B cell (primary cell): ENCODE measurements at regions not wholly inside any gene's neighbourhood (a gene's known extent, or its start where the extent isn't known, plus 50 kb on each side); places are given as distances from the start of the nearest gene placed in this dataset.

Experiments
- ATAC-seq: fragments of 200-7000 bp; cut with Tn5 transposase; one replicate; pipeline ENCODE4 v1.10.0; 2021; ENCODE audit warnings: low read depth, mild to moderate bottlenecking, moderate number of reproducible peaks, moderate library complexity
- CTCF ChIA-PET: fragments of 350-600 bp; sonication (Branson Sonifier 250); formaldehyde crosslinking; loops from one replicate; lab custom pipeline; 2021; ENCODE audit warnings: antibody characterized with exemption, inconsistent platforms; lab: Charles Lee
- POLR2A ChIA-PET: fragments of 350-600 bp; sonication (Branson Sonifier 250); formaldehyde crosslinking; loops from one replicate; lab custom pipeline; 2021; ENCODE audit warnings: antibody characterized with exemption; lab: Charles Lee
- DNase-seq: peaks from one replicate; pipeline ENCODE4 v3.0.0; 2013
- H2AFZ ChIP-seq: 2 replicates; pipeline ENCODE4 v1.6.1; 2012; ENCODE audit warnings: mild to moderate bottlenecking, low read depth, low read length; ENCODE audit not compliant: insufficient read depth, poor library complexity, severe bottlenecking
- H3K27ac ChIP-seq, 2 donors: 1 replicate in 1 of 2; 2 replicates in 1 of 2; pipeline ENCODE4 v1.5.1; 2012 to 2013; ENCODE audit warnings: low read length in 2 of 2, mild to moderate bottlenecking in 2 of 2, moderate library complexity in 1 of 2
- H3K27me3 ChIP-seq, 4 experiments: fragments of 200-600 bp in 1 of 4; sonication (generic) in 1 of 4; replicated peaks in 1 of 4; 1 replicate in 2 of 4; 2 replicates in 2 of 4; pipeline versions ENCODE4 v1.6.1 to v1.7.0; 2013 to 2016; ENCODE audit warnings: low read length in 3 of 4, mild to moderate bottlenecking in 2 of 4, mixed read lengths in 1 of 4, moderate library complexity in 1 of 4; ENCODE audit not compliant: insufficient read depth in 4 of 4, control insufficient read depth in 3 of 4; ENCODE audit errors: control extremely low read depth in 1 of 4
- H3K36me3 ChIP-seq, 2 experiments: replicated peaks in 1 of 2; 1 replicate in 1 of 2; 2 replicates in 1 of 2; pipeline versions ENCODE4 v1.6.1 to v1.7.1; 2013; ENCODE audit warnings: low read length in 1 of 2; ENCODE audit not compliant: insufficient read depth in 2 of 2, control insufficient read depth in 1 of 2; ENCODE audit errors: control extremely low read depth in 1 of 2, extremely low read depth in 1 of 2
- H3K4me1 ChIP-seq, 2 donors: fragments of 200-600 bp in 1 of 2; sonication (generic) in 1 of 2; 1 replicate in 1 of 2; 2 replicates in 1 of 2; pipeline versions ENCODE4 v1.5.1 to v1.6.1; 2013 to 2017; ENCODE audit warnings: low read length in 2 of 2; ENCODE audit not compliant: control insufficient read depth in 2 of 2, insufficient read depth in 2 of 2
- H3K4me2 ChIP-seq: replicated peaks from 2 replicates; pipeline ENCODE3; 2012; ENCODE audit warnings: mild to moderate bottlenecking, low read depth, low read length; ENCODE audit not compliant: poor library complexity, severe bottlenecking
- H3K4me3 ChIP-seq, 5 experiments: fragments of 200-600 bp in 1 of 5; sonication (generic) in 1 of 5; 1 replicate in 3 of 5; 2 replicates in 2 of 5; pipeline versions ENCODE4 v1.5.1 to v1.7.0; 2011 to 2016; ENCODE audit warnings: low read length in 4 of 5, mild to moderate bottlenecking in 4 of 5, low read depth in 2 of 5, control low read depth in 1 of 5, moderate library complexity in 1 of 5; ENCODE audit not compliant: insufficient read depth in 1 of 5; ENCODE audit errors: control extremely low read depth in 1 of 5, extremely low read depth in 1 of 5
- H3K79me2 ChIP-seq: fragments of 200-600 bp; sonication (generic); one replicate; pipeline ENCODE4 v1.6.0; 2016; ENCODE audit warnings: low read length; ENCODE audit not compliant: control insufficient read depth, insufficient read depth
- H3K9ac ChIP-seq: fragments of 200-600 bp; sonication (generic); 2 replicates; pipeline ENCODE4 v1.6.1; 2017; ENCODE audit warnings: mild to moderate bottlenecking, low read length, moderate library complexity
- H3K9me3 ChIP-seq, 3 donors: one replicate each; pipeline versions ENCODE4 v1.6.1 to v1.7.1; 2013; ENCODE audit warnings: low read length in 2 of 3; ENCODE audit not compliant: control insufficient read depth in 2 of 3, insufficient read depth in 1 of 3; ENCODE audit errors: control extremely low read depth in 1 of 3
- H4K20me1 ChIP-seq: 2 replicates; pipeline ENCODE4 v1.6.0; 2012; ENCODE audit warnings: mild to moderate bottlenecking, low read length; ENCODE audit not compliant: insufficient read depth, control insufficient read depth, poor library complexity, severe bottlenecking
- H3K27ac Mint-ChIP-seq: one replicate; pipeline ENCODE4 v1.8.0; 2021; ENCODE audit warnings: mixed read lengths
- H3K27me3 Mint-ChIP-seq: one replicate; pipeline ENCODE4 v1.8.0; 2021; ENCODE audit warnings: mixed read lengths
- H3K4me1 Mint-ChIP-seq: one replicate; pipeline ENCODE4 v1.8.0; 2021; ENCODE audit warnings: mixed read lengths
- H3K4me3 Mint-ChIP-seq: one replicate; pipeline ENCODE4 v1.8.0; 2021; ENCODE audit warnings: mixed read lengths
- H3K9me3 Mint-ChIP-seq: one replicate; pipeline ENCODE4 v1.8.0; 2022; ENCODE audit warnings: mixed read lengths; ENCODE audit not compliant: insufficient read depth
- EZH2 ChIP-seq: IDR thresholded peaks from 2 replicates; pipeline ENCODE4 v1.6.1; 2012; ENCODE audit warnings: borderline replicate concordance, low read depth, mild to moderate bottlenecking, moderate library complexity, low read length; ENCODE audit not compliant: insufficient read depth, poor library complexity, severe bottlenecking
- WGBS: methylation state at CpG from one replicate; pipeline ENCODE4 v1.1.5; 2013; ENCODE audit warnings: missing lambda C conversion rate; ENCODE audit not compliant: insufficient coverage; 5-methylcytosine and 5-hydroxymethylcytosine counted together
- intact Hi-C: fragments of 100-400 bp; cut with micrococcal nuclease; formaldehyde crosslinking; loops from one replicate; pipeline ENCODE4 v1.10.0; 2022
- TF ChIP-seq, protein P1 (sequence below): fragments of 200-600 bp; IDR thresholded peaks from one replicate; pipeline ENCODE4 v1.8.0; 2022; ENCODE audit warnings: antibody characterized with exemption, mild to moderate bottlenecking

DNA sequence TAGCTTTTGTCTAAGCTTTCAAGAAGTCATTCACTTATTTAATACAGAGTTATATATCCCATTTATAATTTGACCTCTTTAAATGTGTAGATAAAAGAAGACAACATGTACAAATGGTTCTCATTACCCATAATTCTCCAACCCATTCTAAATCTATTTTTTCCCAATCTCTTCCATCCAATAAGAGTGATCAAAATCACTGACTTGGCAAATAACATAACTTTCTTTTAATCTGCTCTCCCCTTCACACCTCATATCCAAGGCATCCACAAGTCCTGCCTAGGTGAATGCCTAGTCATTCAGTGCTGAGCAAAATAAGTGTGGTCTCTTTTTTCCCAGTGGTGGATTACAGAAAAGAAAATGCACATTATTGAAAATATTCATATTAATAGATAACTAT, 1231.1 kb downstream of the CDH11 start:
- ChIA-PET POLR2A (no interaction called here), CTCF (no interaction called here)
- H3K9ac ChIP-seq = no peak overlapping the region
- H3K27ac Mint-ChIP-seq = no peak overlapping the region
- H3K27me3 ChIP-seq = no peaks in the 10 kb centered on the region
- H3K4me2 ChIP-seq = no peak overlapping the region
- no peaks in the 10 kb centered on the region for H3K9me3 Mint-ChIP-seq
- ATAC-seq (no peak), DNase-seq (no peak)
- intact Hi-C loops = no loop called here
- no peak overlapping the region for H3K4me3 Mint-ChIP-seq
- no peak overlapping the region for H3K4me3 ChIP-seq
- no peaks in the 10 kb centered on the region for H3K27me3 Mint-ChIP-seq
- TF ChIP-seq EZH2 = no peak
- TF ChIP-seq, protein P1, sequence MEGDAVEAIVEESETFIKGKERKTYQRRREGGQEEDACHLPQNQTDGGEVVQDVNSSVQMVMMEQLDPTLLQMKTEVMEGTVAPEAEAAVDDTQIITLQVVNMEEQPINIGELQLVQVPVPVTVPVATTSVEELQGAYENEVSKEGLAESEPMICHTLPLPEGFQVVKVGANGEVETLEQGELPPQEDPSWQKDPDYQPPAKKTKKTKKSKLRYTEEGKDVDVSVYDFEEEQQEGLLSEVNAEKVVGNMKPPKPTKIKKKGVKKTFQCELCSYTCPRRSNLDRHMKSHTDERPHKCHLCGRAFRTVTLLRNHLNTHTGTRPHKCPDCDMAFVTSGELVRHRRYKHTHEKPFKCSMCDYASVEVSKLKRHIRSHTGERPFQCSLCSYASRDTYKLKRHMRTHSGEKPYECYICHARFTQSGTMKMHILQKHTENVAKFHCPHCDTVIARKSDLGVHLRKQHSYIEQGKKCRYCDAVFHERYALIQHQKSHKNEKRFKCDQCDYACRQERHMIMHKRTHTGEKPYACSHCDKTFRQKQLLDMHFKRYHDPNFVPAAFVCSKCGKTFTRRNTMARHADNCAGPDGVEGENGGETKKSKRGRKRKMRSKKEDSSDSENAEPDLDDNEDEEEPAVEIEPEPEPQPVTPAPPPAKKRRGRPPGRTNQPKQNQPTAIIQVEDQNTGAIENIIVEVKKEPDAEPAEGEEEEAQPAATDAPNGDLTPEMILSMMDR = no peak
- H3K4me1 ChIP-seq = no peaks in the 10 kb centered on the region
- H3K27ac ChIP-seq = no peak overlapping the region
- H3K9me3 ChIP-seq = no peaks in the 10 kb centered on the region
- no peak overlapping the region for H2AFZ ChIP-seq
- H3K79me2 ChIP-seq = no peaks in the 10 kb centered on the region
- H4K20me1 ChIP-seq = no peaks in the 10 kb centered on the region
- H3K36me3 ChIP-seq = no peaks in the 10 kb centered on the region
- H3K4me1 Mint-ChIP-seq = no peaks in the 10 kb centered on the region

DNA sequence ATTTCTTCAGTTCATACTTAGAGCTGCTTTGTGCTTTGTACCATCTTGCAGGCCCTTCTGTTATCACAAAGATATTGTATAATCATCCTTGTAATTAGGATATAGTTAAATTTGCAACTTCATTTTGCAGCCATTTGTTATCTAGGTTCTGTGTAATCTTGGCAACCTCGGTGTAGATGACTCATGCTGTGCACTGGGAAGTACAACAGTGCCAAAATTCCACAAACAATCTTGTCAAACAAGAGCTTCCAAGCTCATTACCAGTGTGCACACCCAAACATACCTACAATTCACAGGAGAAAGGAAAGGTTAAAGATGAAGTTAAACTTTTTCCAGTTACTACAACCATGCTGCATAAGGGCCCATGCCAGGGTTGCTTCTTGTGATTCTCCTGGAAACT, 1231.8 kb downstream of the CDH11 start:
- POLR2A ChIA-PET = no interaction called here
- no peak overlapping the region for H3K4me3 ChIP-seq
- H3K4me2 ChIP-seq = no peak overlapping the region
- Mint-ChIP-seq H3K4me1 (no peaks in the 10 kb centered on the region), H3K9me3 (no peaks in the 10 kb centered on the region), H3K27me3 (no peaks in the 10 kb centered on the region), H3K4me3 (no peak overlapping the region), H3K27ac (no peak overlapping the region)
- ATAC-seq = no peak
- no peak for TF ChIP-seq EZH2
- TF ChIP-seq, protein P1 = no peak
- CTCF ChIA-PET = no interaction called here
- no peak overlapping the region for H3K9ac ChIP-seq
- no peaks in the 10 kb centered on the region for H3K36me3 ChIP-seq
- H4K20me1 ChIP-seq = no peaks in the 10 kb centered on the region
- WGBS = no CpG with 5 or more reads among the region's 1 CpG
- no peak overlapping the region for H2AFZ ChIP-seq
- H3K27me3 ChIP-seq = no peaks in the 10 kb centered on the region
- intact Hi-C loops = no loop called here
- H3K4me1 ChIP-seq = no peaks in the 10 kb centered on the region
- H3K27ac ChIP-seq = no peak overlapping the region
- no peak for DNase-seq
- H3K79me2 ChIP-seq = no peaks in the 10 kb centered on the region
- H3K9me3 ChIP-seq = no peaks in the 10 kb centered on the region
